Activated CD8-positive, alpha-beta memory T cell treated with anti-CD3 and anti-CD28 coated beads for 1 hour (primary cell): ENCODE measurements at regions not wholly inside any gene's neighbourhood (a gene's known extent, or its start where the extent isn't known, plus 50 kb on each side); places are given as distances from the start of the nearest gene placed in this dataset.
"Not testable (repeated sequence)": the region's sequence is repeated elsewhere in the genome, so short reads cannot be mapped to it uniquely, and the experiment has no call there.

ENCODE experiments used
- DNase-seq, 2 donors: peaks; one replicate each; pipeline ENCODE4 v3.0.0-alpha.2; 2020; ENCODE audit warnings: low read depth in 1 of 2; ENCODE audit errors: extremely low read depth in 1 of 2

GRCh38 chr1:82153272-82153629, 352.5 kb downstream of the ADGRL2 start:
- DNase-seq: no peak

DNA sequence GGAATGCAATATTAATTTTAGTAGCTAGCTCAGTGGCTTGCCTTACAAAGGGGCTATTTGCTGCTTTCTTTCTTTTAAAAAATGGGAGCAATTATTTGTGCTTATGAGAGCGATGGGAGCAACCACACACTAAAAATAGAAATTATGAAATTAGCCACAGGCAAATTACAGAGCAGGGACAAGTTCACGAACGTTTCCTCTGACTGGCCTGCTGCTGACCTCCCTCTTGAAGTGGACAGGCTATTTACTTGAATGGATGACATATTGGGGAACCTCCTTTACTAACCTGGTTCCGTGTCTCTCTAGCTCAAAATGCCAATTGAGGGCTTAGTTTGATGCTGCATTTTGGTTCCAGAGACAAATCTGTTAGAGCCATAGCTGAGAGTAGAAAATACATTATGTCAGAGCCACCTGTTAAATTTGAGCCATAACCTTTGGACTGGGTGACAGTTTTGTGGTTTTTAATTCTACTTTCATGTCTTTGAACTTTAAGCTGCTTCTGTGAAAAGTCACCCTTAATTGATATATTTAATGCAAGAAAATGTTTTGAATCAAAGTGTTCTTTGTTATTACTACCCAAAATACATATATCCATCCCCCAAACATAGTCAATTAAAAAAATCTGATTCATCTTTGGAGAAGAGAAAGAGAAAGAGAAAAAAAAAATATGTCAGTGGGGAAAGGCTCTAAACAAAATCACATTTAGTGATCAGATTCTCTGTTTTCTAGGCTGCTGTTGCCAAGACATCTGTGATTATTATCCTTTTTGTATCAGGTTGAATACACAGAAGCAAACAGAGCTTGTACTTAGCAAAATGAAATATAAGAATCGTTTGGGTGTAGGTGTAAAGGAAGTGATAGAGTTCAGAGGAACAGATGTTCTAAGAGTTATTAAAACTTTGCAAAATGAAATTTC, 351.9 kb downstream of the ADGRL2 start:
- DNase-seq: no peak

DNA sequence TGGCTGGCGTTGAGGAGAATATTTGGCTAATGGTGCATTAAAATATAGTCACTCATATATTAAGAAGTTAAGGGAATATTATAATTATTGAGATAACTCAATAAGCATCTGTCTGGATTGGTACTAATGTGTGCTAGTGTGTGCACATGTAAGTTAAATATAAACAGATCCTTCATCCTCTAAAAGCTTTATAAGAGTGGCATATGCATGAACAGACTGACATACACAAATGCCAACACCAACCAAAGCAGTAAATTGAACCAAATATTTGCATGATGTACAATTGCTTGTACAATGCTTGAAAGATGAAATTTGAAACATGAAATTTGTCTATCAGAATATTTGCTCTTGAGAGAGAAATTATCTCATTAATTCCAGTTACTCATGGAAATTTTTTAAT, 344.9 kb downstream of the ADGRL2 start:
- no peak for DNase-seq

GRCh38 chr1:82143108-82143833, 342.5 kb downstream of the ADGRL2 start:
- DNase-seq: no peak

DNA sequence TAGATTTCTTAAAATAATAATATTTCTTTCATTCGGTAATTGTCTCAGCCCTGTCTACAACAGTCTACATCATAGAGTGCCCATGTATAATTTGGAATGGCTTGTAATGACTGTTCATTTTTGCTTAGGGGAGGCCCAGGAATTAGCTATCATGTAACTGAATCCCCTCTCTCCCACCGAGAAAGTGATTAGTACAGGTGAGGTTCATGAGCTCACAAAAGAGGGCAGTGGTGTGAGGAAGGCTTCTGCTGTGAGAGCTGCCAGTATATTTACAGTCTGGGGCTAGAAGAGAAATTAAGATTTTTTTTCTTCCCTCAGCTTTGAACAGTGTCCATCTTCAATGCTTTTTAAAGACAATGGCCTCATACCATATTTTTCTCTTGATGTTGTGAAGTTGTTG, 340.7 kb downstream of the ADGRL2 start:
- DNase-seq: no peak

DNA sequence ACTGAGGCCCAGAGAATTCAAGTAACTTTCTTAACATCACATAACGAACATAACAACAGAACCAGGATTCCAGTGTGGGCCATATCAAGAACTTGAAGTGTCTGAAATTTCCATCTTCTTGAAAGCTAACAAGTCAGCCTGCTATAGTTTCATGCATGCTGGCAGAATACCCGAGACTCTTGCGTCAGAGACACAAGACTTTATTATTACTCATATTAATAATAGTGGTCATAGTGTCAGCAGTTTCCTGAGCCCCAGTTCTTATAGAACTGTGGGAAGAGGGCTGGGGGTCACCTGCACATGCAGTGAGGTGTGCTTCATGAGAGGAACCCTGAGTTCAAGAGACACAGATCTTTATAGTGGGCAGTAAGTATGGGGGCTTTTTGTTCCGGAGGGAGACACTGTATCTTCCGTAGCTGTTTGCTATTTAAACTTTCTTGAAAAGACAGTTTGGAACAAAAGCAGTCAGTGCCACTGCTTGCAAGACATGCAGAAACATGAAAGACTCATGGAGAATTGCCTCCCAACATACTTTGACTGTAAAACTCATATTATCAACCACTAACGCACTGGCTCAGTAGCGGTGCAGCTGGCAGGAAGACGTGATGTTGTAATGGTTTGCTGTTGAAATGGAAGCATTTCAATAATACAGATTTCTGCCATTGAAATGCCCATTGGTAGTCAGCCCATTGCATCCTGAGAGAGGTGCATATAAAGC, 339.2 kb downstream of the ADGRL2 start:
- no peak for DNase-seq

- not testable (repeated sequence) for DNase-seq
Observed at GRCh38 chr1:82136351-82136750, 335.6 kb downstream of the ADGRL2 start.

DNA sequence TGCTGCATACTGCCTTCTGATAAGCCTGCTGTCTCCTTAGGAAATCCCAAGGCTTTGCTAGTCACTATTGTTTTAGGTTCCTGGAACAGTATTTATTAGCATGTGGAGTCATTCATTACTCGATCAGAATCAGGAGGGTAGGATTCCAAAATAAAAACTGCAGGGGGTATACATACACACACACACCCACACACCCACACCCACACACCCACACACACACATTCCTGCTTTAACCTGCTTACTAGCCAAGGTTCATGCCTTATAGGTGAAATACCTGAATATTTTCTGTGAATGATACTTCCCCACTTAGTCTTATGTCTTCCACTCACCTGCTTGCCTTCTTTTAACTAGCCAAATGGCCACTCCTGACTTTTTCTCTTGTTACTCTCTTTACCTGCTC, 325.1 kb downstream of the ADGRL2 start:
- DNase-seq: no peak

- no peak for DNase-seq
Observed at GRCh38 chr1:82125119-82125518, 324.4 kb downstream of the ADGRL2 start.

DNA sequence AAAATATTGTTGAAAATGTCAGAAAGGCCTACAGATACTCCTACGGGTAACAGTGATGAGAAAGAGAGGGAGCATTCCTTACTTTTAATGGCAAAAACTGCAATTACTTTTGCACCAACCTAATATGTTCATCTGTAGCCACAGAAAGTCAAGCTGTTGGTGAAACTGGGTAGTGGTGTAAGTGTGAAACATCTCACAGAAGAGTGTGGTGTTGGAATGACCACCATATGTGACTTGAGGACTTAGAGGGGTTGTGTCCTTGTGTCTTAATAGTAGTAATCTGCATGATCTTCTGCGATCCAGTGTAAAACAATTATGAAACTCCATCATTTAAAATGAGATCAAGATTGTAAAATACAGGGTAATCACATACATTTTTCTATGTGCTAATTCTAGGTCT, 320.7 kb downstream of the ADGRL2 start:
- no peak for DNase-seq

- DNase-seq: no peak
Observed at GRCh38 chr1:82116105-82116504, 315.4 kb downstream of the ADGRL2 start.

DNA sequence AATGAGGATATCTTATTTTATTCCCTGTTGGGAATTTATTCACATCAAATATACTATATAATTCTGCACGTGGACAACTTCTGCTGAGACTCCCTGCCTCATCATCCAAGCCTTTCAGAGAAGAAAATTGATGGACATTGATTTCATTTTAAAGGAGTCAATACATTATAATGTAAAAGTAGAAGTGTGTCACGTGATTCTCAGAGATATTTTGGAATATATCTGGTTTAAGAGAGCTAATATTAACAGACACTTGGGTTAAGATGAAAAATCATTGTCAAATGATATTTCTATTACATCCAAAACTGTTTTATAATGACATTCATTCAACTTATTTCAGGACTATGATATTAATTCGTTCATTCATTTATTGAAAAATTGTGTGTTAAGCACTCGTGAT, 314.2 kb downstream of the ADGRL2 start:
- no peak for DNase-seq

DNA sequence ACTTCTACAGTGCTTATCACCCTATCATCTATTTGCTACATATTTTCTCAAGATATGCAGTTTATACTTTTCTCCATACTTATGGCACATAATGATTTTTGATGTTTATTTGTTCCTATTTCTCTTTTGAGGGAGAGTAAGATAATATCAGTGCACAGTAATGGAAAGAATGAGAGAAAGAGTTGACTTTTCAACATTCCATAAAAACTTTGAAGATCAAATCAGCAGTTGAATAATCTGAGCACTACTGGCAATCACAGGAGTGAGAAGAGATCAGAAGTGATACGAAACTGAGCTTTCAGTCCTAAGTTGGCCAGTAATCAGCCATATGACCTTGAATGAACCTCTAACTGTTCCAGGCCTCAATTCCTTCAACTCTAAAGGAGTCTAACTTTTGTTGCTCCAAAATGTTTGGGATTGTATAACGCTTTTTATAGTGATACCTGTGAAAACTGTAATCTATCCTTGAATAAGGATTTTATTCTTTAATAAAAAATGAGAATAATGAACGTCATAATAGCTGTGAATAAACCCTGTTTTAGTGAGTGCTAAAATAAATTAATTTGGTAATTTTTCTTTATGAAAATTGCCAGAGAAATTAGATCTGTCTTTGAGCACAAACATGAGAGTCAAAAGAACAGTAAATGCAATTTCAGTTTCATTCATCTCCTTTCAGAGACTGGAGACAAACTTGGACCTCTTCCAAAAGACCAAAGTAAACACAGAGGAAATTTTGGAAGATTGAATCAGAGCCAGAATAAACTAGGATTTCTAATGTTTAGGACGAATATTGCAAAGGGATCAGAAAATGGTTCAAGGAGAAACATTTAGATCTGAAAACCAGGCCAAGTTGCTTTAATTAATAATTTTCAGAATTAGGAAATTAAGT, 309.9 kb downstream of the ADGRL2 start:
- no peak for DNase-seq

DNA sequence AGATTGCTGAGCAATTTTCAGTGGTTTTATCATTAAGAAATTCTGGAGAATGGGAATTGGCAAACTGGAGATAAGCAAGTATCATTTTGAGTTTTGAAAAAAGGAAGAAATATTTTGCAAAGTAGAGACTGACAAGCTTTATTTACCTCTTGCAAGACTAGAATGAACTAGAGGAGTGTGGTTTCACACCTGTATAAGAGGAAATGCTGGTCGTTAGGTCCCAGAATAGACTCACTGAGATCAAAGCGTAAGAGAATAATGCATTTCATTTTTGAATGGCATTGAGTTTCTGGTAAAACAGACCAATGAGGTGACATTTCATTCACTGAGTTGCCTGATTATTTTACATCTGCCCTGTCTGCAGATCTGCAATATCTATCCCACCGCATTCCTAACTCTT, 308.1 kb downstream of the ADGRL2 start:
- DNase-seq: no peak

DNA sequence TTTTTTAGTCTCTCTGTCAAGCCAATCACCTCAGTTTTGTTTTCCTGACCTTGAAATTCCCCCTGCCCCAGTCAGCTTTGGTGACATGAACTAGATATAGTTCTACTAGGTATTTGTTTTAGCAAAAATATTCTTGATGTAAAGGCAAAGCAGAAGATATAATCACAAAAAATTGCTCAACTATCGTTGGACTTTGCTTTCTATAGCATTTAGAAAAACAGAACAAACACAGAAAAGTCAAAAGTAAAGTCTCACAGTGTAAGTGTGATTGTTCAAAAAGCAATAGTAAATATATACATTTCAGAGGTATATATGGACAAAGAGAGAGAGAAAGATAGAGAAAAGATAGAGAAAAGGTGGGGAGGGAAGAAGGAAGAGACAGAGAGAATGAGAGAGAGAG, 305.9 kb downstream of the ADGRL2 start:
- DNase-seq: no peak

DNA sequence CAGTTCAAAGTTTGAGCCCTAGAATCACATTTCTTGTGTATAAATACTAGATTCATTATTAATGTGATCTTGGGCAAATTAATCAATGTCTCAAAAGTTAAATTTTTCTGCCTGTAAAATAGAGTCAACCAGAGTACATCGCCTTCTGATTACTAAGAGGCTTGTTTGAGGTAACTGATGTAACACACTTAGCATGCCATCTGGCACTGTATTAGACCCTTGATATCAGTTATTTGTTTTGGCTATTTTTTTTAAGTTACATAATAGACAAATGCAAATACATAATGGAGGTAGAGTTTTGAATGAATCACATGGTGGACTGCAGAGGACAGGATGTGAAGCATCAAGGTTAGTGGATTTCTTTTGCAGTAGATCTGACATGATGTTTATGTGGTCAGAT, 298.4 kb downstream of the ADGRL2 start:
- DNase-seq: no peak

- DNase-seq: no peak
Observed at GRCh38 chr1:82094136-82094535, 293.4 kb downstream of the ADGRL2 start.

GRCh38 chr1:82091729-82092128, 291.0 kb downstream of the ADGRL2 start:
- no peak for DNase-seq

GRCh38 chr1:82091265-82091664, 290.5 kb downstream of the ADGRL2 start:
- DNase-seq: no peak

DNA sequence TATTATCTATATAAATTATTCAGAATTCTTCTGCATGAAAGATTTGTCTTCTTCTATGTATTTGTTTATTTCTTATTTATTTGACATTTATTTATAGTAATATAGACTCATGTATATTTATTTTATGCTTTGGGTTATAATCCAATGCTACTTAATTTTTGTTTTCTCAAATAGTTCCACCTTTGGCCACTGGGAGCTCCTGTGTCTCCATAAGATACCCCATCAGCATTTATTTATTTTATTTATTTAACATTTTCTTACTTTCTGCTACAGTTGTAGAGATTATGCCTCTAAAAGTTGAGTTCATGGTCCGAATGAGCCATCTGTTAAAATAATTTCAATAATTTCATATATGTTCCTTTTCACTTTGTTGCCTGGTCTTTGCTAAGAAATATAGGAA, 289.4 kb downstream of the ADGRL2 start:
- no peak for DNase-seq

DNA sequence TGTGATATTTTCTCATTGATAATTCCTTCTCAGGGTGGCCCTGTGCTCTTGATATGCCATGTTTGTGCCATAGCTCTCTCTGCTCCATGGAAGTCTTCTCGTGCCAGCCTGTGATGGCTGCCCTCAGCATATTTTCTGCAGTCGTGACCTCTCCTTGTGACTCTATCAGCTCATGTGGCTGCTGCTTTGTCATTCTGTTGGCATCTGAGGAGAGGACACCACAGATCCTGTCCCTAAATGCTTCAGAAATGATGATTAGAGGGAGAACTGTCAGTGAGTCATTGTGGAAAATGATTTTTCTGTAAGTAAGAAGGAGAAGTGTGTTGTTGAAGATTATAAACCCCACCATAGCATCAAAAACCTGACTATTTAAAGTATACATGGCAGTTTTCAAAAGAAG, 286.0 kb downstream of the ADGRL2 start:
- DNase-seq: no peak
